ENCODE measurements at regions not wholly inside any gene's neighbourhood (a gene's known extent, or its start where the extent isn't known, plus 50 kb on each side); places are given as distances from the start of the nearest gene placed in this dataset.

- TF ChIP-seq, protein P1, sequence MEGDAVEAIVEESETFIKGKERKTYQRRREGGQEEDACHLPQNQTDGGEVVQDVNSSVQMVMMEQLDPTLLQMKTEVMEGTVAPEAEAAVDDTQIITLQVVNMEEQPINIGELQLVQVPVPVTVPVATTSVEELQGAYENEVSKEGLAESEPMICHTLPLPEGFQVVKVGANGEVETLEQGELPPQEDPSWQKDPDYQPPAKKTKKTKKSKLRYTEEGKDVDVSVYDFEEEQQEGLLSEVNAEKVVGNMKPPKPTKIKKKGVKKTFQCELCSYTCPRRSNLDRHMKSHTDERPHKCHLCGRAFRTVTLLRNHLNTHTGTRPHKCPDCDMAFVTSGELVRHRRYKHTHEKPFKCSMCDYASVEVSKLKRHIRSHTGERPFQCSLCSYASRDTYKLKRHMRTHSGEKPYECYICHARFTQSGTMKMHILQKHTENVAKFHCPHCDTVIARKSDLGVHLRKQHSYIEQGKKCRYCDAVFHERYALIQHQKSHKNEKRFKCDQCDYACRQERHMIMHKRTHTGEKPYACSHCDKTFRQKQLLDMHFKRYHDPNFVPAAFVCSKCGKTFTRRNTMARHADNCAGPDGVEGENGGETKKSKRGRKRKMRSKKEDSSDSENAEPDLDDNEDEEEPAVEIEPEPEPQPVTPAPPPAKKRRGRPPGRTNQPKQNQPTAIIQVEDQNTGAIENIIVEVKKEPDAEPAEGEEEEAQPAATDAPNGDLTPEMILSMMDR (IDR thresholded peaks at IDR 0.05), result no peak
- TF ChIP-seq ZFX (IDR thresholded peaks at IDR 0.05; ENCODE audit: borderline replicate concordance), result no peak
These were observed 103.8 kb downstream of the CYP26A1 start for GRCh38 chr10:93177511-93177910.
